GM12878 (cell line): ENCODE measurements at regions not wholly inside any gene's neighbourhood (a gene's known extent, or its start where the extent isn't known, plus 50 kb on each side); places are given as distances from the start of the nearest gene placed in this dataset.
"Not testable (repeated sequence)": the region's sequence is repeated elsewhere in the genome, so short reads cannot be mapped to it uniquely, and the experiment has no call there.

ENCODE experiments used
- ATAC-seq: fragments of 200-7000 bp; cut with Tn5 transposase; 3 replicates; pipeline ENCODE4 v1.9.1; 2020; ENCODE audit warnings: mild to moderate bottlenecking, moderate library complexity
- BruUV-seq: library from RNA; stranded (reverse); fragments of 400-500 nt; replicated peaks from 2 replicates; lab custom pipeline; 2021; lab: Mats Ljungman, UMichigan
- CTCF ChIA-PET: fragments of 300-600 bp; sonication (Branson Sonifier 250); formaldehyde crosslinking; extraction: SDS; loops from one replicate; lab custom pipeline; 2021; ENCODE audit warnings: inconsistent platforms; lab: Yijun Ruan, JAX
- POLR2A ChIA-PET: fragments of 350-600 bp; formaldehyde crosslinking; extraction: SDS; loops from one replicate; lab custom pipeline; 2021; ENCODE audit warnings: inconsistent platforms; lab: Charles Lee
- RAD21 ChIA-PET: fragments of 300-600 bp; sonication (Branson Sonifier 250); formaldehyde crosslinking; loops from one replicate; lab custom pipeline; 2023; ENCODE audit warnings: antibody characterized with exemption; ENCODE audit not compliant: unreplicated experiment; lab: Charles Lee
- SMC1A ChIA-PET: fragments of 300-600 bp; sonication (Branson Sonifier 250); formaldehyde crosslinking; loops from one replicate; lab custom pipeline; 2023; ENCODE audit not compliant: unreplicated experiment, uncharacterized antibody; lab: Charles Lee
- DNase-seq: peaks from one replicate; pipeline ENCODE4 v3.0.0-alpha.2; 2011; ENCODE audit warnings: low read depth, low spot score
- FAIRE-seq: peaks from 3 replicates; lab custom pipeline; 2011; peaks lifted over from hg19 to GRCh38; lab: Jason Lieb, UNC
- H2AFZ ChIP-seq: 2 replicates; pipeline ENCODE4 v1.6.0; 2011; ENCODE audit warnings: low read depth, low read length, control low read depth; ENCODE audit not compliant: control insufficient read depth
- H3K27ac ChIP-seq: 2 replicates; pipeline ENCODE4 v1.5.1; 2011; ENCODE audit warnings: control low read depth; ENCODE audit not compliant: control insufficient read depth, insufficient read depth
- H3K27me3 ChIP-seq, 2 experiments: replicated peaks in 1 of 2; 2 replicates each; pipeline versions ENCODE4 v1.6.0 to v1.6.1; 2011; ENCODE audit warnings: low read length in 1 of 2; ENCODE audit not compliant: control insufficient read depth in 2 of 2, insufficient read depth in 2 of 2
- H3K36me3 ChIP-seq, 2 experiments: 2 replicates each; pipeline ENCODE4 v1.5.1; 2011; ENCODE audit warnings: low read length in 1 of 2; ENCODE audit not compliant: control insufficient read depth in 2 of 2, insufficient read depth in 2 of 2
- H3K4me1 ChIP-seq: 2 replicates; pipeline ENCODE4 v1.6.1; 2011; ENCODE audit warnings: mild to moderate bottlenecking, low read length, moderate library complexity, mixed read lengths; ENCODE audit not compliant: control insufficient read depth, insufficient read depth
- H3K4me2 ChIP-seq: 2 replicates; pipeline ENCODE4 v1.6.0; 2011; ENCODE audit warnings: control low read depth; ENCODE audit not compliant: control insufficient read depth, insufficient read depth
- H3K4me3 ChIP-seq: fragments of 200-600 bp; sonication (generic); 2 replicates; pipeline ENCODE4 v1.5.1; 2016
- H3K79me2 ChIP-seq: 2 replicates; pipeline ENCODE4 v1.6.0; 2011; ENCODE audit warnings: low read length; ENCODE audit not compliant: control insufficient read depth, insufficient read depth
- H3K9ac ChIP-seq: 2 replicates; pipeline ENCODE4 v1.8.0; 2011; ENCODE audit warnings: low read length, control low read depth, mixed read lengths; ENCODE audit not compliant: control insufficient read depth, insufficient read depth
- H3K9me3 ChIP-seq: replicated peaks from 3 replicates; pipeline ENCODE4 v1.5.1; 2011; ENCODE audit warnings: mild to moderate bottlenecking, low read length; ENCODE audit not compliant: control insufficient read depth, insufficient read depth
- H4K20me1 ChIP-seq: 2 replicates; pipeline ENCODE4 v1.6.0; 2011; ENCODE audit not compliant: control insufficient read depth, insufficient read depth
- WGBS: methylation state at CpG from one replicate; pipeline ENCODE4 v1.1.6; 2016; ENCODE audit warnings: low lambda C conversion rate; ENCODE audit not compliant: insufficient replicate concordance, insufficient coverage; ENCODE audit errors: missing lambda C conversion rate; 5-methylcytosine and 5-hydroxymethylcytosine counted together
- in situ Hi-C: fragments of 300-500 bp; cut with MboI; formaldehyde crosslinking; loops from 9 replicates; pipeline ENCODE4 v1.14.3; 2018; ENCODE audit warnings: mixed read lengths
- intact Hi-C: fragments of 100-400 bp; cut with micrococcal nuclease; formaldehyde crosslinking; loops from one replicate; pipeline ENCODE4 v1.14.2; 2022; ENCODE audit not compliant: unreplicated experiment

DNA sequence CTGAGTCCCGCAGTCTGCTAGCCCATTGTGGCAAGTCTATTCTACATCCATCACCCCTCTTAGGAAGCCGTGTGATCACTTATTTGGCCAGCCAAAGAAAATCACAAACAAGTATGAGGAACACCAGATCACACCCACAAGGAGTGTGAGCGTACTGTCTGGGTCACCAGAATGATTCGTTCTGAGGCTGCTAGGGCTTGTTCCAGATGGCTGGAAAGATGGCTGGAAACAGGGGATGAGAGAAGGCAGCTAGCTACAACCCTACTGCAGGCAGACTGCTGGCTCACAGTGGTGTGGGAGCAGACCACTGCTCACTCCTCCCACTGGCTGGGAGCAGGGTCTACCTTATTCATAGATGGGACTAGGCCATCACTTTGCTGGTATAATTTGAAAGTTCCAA, 97.4 kb downstream of the TRIM69 start:
- in situ Hi-C loops, intact Hi-C loops, DNase-seq, H2AFZ ChIP-seq, H3K27ac ChIP-seq, H3K27me3 ChIP-seq, H3K4me1 ChIP-seq, BruUV-seq, FAIRE-seq, H3K4me3 ChIP-seq, H3K4me2 ChIP-seq, H3K36me3 ChIP-seq, ATAC-seq, CTCF ChIA-PET, POLR2A ChIA-PET, H3K79me2 ChIP-seq, H3K9me3 ChIP-seq, H4K20me1 ChIP-seq, H3K9ac ChIP-seq, RAD21 ChIA-PET: not testable (repeated sequence)
- SMC1A ChIA-PET = interaction anchor here (0.7 kb wide), 1 partner anchor 74 kb away, joined by 3 read pairs; no protein-coding TSS in a partner anchor
- WGBS = 57% methylated on average over 2 of the region's 4 CpGs

- H3K27ac ChIP-seq, in situ Hi-C loops, CTCF ChIA-PET, H2AFZ ChIP-seq, POLR2A ChIA-PET, ATAC-seq, H3K4me2 ChIP-seq, H3K4me3 ChIP-seq, intact Hi-C loops, H4K20me1 ChIP-seq, H3K4me1 ChIP-seq, BruUV-seq, H3K79me2 ChIP-seq, H3K27me3 ChIP-seq, H3K36me3 ChIP-seq, DNase-seq, SMC1A ChIA-PET, H3K9ac ChIP-seq, H3K9me3 ChIP-seq, FAIRE-seq: not testable (repeated sequence)
- RAD21 ChIA-PET = interaction anchor here (0.6 to 0.7 kb wide), 2 partner anchors 19 to 255 kb away, joined by 3 to 4 read pairs; no protein-coding TSS in a partner anchor
- WGBS = 60% methylated on average over 4 of the region's 5 CpGs
These were observed 98.8 kb downstream of the TRIM69 start for GRCh38 chr15:44835082-44835481.
